ENCODE measurements at regions not wholly inside any gene's neighbourhood (a gene's known extent, or its start where the extent isn't known, plus 50 kb on each side); places are given as distances from the start of the nearest gene placed in this dataset.

DNA sequence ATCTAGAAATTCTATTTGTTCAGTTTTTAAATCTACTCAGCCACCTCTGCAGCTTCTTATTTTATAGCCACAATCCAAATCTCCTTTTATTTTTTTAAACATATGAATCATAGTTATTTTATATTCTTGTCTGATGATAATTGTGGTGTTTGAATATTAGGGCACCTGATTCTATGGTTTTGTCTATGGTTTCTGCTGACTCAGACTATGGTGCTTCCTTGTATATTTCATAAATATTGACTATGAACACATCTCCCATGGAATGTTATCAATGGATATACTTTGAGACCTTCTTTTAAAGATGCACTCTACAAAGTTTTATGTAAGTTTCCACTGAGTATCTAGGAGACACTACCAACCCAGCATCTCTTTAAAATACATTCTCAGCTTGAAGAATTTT is 1027.0 kb upstream of the AUTS2 start:
- no peak for DNase-seq (ENCODE audit: low read depth in 2 of 2)
- no peaks in the 10 kb centered on the region for H3K9me3 ChIP-seq (ENCODE audit: control insufficient read depth, insufficient read depth, low read depth, low read length)
- H4K20me1 ChIP-seq (ENCODE audit: control insufficient read depth, extremely low read depth, insufficient read depth, low read length): no peaks in the 10 kb centered on the region
- no peak overlapping the region for H3K9ac ChIP-seq (ENCODE audit: insufficient read depth, low read length)
- no peak for TF ChIP-seq EZH2 (IDR thresholded peaks at IDR 0.05; ENCODE audit: low read length, missing control alignments)
- TF ChIP-seq, protein P1, sequence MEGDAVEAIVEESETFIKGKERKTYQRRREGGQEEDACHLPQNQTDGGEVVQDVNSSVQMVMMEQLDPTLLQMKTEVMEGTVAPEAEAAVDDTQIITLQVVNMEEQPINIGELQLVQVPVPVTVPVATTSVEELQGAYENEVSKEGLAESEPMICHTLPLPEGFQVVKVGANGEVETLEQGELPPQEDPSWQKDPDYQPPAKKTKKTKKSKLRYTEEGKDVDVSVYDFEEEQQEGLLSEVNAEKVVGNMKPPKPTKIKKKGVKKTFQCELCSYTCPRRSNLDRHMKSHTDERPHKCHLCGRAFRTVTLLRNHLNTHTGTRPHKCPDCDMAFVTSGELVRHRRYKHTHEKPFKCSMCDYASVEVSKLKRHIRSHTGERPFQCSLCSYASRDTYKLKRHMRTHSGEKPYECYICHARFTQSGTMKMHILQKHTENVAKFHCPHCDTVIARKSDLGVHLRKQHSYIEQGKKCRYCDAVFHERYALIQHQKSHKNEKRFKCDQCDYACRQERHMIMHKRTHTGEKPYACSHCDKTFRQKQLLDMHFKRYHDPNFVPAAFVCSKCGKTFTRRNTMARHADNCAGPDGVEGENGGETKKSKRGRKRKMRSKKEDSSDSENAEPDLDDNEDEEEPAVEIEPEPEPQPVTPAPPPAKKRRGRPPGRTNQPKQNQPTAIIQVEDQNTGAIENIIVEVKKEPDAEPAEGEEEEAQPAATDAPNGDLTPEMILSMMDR (conservative IDR thresholded peaks at IDR 0.05 in 1 of 2, IDR thresholded peaks at IDR 0.05 in 1 of 2; ENCODE audit: low read depth in 1 of 2, low read length in 2 of 2): no peak
- no peak overlapping the region for H3K27ac ChIP-seq (ENCODE audit: insufficient read depth, low read length)
- H3K4me3 ChIP-seq (replicated peaks in 1 of 4; ENCODE audit: control extremely low read depth in 1 of 4, insufficient read depth in 1 of 4, low read depth in 3 of 4, low read length in 4 of 4): no peak overlapping the region
- no peaks in the 10 kb centered on the region for H3K36me3 ChIP-seq (ENCODE audit: control insufficient read depth, insufficient read depth, low read length)
- H2AFZ ChIP-seq (ENCODE audit: low read length): no peak overlapping the region
- no peaks in the 10 kb centered on the region for H3K79me2 ChIP-seq (ENCODE audit: control insufficient read depth, insufficient read depth, low read length)
- no peaks in the 10 kb centered on the region for H3K4me1 ChIP-seq (ENCODE audit: control insufficient read depth, extremely low read depth, insufficient read depth, low read length)
- no peaks in the 10 kb centered on the region for H3K27me3 ChIP-seq (ENCODE audit: control insufficient read depth, insufficient read depth, low read length)
- no peak overlapping the region for H3K4me2 ChIP-seq (ENCODE audit: extremely low read depth, insufficient read depth, low read length)

DNA sequence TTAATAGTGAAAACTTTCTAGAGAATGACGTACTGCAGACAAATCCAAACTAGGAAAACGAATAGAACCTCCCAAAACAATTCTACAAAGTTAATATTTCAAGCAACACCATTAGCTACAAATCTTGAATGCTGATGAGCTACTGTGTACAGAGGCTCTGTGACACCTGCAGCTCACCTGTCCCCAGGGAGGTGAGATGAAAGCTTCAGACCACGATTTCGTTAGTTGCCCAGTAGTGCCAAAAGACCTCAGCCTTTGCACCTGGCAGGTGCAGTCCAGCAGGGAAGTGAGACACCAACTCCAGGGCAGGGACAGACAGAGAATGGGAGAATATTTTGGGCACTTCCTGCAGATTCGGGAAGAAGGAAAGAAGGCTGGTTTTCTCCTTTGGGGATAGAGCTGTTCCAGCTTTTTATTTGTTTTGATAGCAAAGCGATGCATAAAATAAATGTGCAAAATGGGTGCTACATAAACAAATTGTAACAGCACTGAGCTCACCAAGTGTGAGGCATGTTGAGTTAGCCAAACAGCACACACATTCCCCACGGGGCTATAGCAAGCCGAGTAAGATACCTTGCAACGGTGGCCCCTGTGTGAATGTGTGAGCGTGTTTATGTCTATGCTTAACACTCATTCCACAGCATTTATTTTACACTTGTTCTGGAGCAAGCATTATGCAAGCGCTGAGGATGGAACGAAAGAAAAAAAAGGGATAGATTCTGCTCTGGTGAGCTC is 1024.8 kb upstream of the AUTS2 start:
- Histone ChIP-seq H3K36me3 (ENCODE audit: control insufficient read depth, insufficient read depth, low read length) (no peaks in the 10 kb centered on the region), H3K9ac (ENCODE audit: insufficient read depth, low read length) (no peak overlapping the region), H3K9me3 (ENCODE audit: control insufficient read depth, insufficient read depth, low read depth, low read length) (no peaks in the 10 kb centered on the region), H2AFZ (ENCODE audit: low read length) (no peak overlapping the region), H3K4me2 (ENCODE audit: extremely low read depth, insufficient read depth, low read length) (no peak overlapping the region), H4K20me1 (ENCODE audit: control insufficient read depth, extremely low read depth, insufficient read depth, low read length) (no peaks in the 10 kb centered on the region), H3K4me3 (replicated peaks in 1 of 4; ENCODE audit: control extremely low read depth in 1 of 4, insufficient read depth in 1 of 4, low read depth in 3 of 4, low read length in 4 of 4) (no peak overlapping the region), H3K79me2 (ENCODE audit: control insufficient read depth, insufficient read depth, low read length) (no peaks in the 10 kb centered on the region), H3K27me3 (ENCODE audit: control insufficient read depth, insufficient read depth, low read length) (no peaks in the 10 kb centered on the region), H3K4me1 (ENCODE audit: control insufficient read depth, extremely low read depth, insufficient read depth, low read length) (no peaks in the 10 kb centered on the region), H3K27ac (ENCODE audit: insufficient read depth, low read length) (no peak overlapping the region)
- DNase-seq (ENCODE audit: low read depth in 2 of 2): no peak
- TF ChIP-seq EZH2 (IDR thresholded peaks at IDR 0.05; ENCODE audit: low read length, missing control alignments): no peak
- TF ChIP-seq, protein P1 (conservative IDR thresholded peaks at IDR 0.05 in 1 of 2, IDR thresholded peaks at IDR 0.05 in 1 of 2; ENCODE audit: low read depth in 1 of 2, low read length in 2 of 2): no peak

DNA sequence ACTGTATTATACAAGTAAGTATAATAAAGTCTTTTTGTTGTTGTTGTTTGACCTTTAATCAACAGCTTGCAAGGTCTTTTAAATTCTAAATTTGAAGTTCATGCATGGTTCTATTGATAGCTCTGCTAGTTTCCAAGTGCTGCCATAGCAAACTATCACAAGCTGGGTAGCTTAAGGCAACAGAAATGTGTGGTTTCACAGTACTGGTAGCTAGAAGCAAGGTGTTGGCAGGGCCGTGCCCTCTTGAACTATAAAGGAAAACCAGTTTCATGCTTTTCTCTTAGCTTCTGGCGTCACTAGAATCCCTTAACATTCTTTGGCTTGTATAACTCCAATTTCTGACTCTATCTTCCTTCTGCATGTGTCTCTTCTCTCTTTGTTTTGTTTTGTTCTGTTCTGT is 1021.9 kb upstream of the AUTS2 start:
- no peaks in the 10 kb centered on the region for H3K27me3 ChIP-seq (ENCODE audit: control insufficient read depth, insufficient read depth, low read length)
- H3K36me3 ChIP-seq (ENCODE audit: control insufficient read depth, insufficient read depth, low read length): no peaks in the 10 kb centered on the region
- no peak overlapping the region for H3K4me2 ChIP-seq (ENCODE audit: extremely low read depth, insufficient read depth, low read length)
- no peak overlapping the region for H3K9ac ChIP-seq (ENCODE audit: insufficient read depth, low read length)
- DNase-seq (ENCODE audit: low read depth in 2 of 2): no peak
- H3K4me1 ChIP-seq (ENCODE audit: control insufficient read depth, extremely low read depth, insufficient read depth, low read length): no peaks in the 10 kb centered on the region
- H4K20me1 ChIP-seq (ENCODE audit: control insufficient read depth, extremely low read depth, insufficient read depth, low read length): no peaks in the 10 kb centered on the region
- H2AFZ ChIP-seq (ENCODE audit: low read length): no peak overlapping the region
- H3K27ac ChIP-seq (ENCODE audit: insufficient read depth, low read length): no peak overlapping the region
- H3K4me3 ChIP-seq (replicated peaks in 1 of 4; ENCODE audit: control extremely low read depth in 1 of 4, insufficient read depth in 1 of 4, low read depth in 3 of 4, low read length in 4 of 4): no peak overlapping the region
- H3K79me2 ChIP-seq (ENCODE audit: control insufficient read depth, insufficient read depth, low read length): no peaks in the 10 kb centered on the region
- TF ChIP-seq, protein P1 (conservative IDR thresholded peaks at IDR 0.05 in 1 of 2, IDR thresholded peaks at IDR 0.05 in 1 of 2; ENCODE audit: low read depth in 1 of 2, low read length in 2 of 2): no peak
- no peak for TF ChIP-seq EZH2 (IDR thresholded peaks at IDR 0.05; ENCODE audit: low read length, missing control alignments)
- no peaks in the 10 kb centered on the region for H3K9me3 ChIP-seq (ENCODE audit: control insufficient read depth, insufficient read depth, low read depth, low read length)

All from fibroblast of lung (primary cell).